ENCODE measurements at regions not wholly inside any gene's neighbourhood (a gene's known extent, or its start where the extent isn't known, plus 50 kb on each side); places are given as distances from the start of the nearest gene placed in this dataset.

GRCh38 chr2:20566331-20566730 is 84.6 kb downstream of the HS1BP3 start:
- Histone ChIP-seq H3K9ac (no peak overlapping the region), H2AFZ (ENCODE audit: low read depth) (no peak overlapping the region), H3K79me2 (ENCODE audit: insufficient read depth, low read depth) (no peaks in the 10 kb centered on the region), H3K4me3 (IDR thresholded peaks at IDR 0.05; ENCODE audit: insufficient read depth, low read depth, low read length) (no peak overlapping the region), H3K27ac (no peak overlapping the region), H3K27me3 (ENCODE audit: insufficient read depth, low read depth) (no peaks in the 10 kb centered on the region), H3K4me1 (ENCODE audit: low read depth, poor library complexity, severe bottlenecking) (no peaks in the 10 kb centered on the region), H3K36me3 (ENCODE audit: insufficient read depth) (no peaks in the 10 kb centered on the region), H4K20me1 (ENCODE audit: insufficient read depth) (no peaks in the 10 kb centered on the region), H3K4me2 (no peak overlapping the region)
- no peak for TF ChIP-seq CTCF (conservative IDR thresholded peaks at IDR 0.05; ENCODE audit: low read depth, low read length)

- H3K9ac ChIP-seq: no peak overlapping the region
- no peak for TF ChIP-seq CTCF (conservative IDR thresholded peaks at IDR 0.05; ENCODE audit: low read depth, low read length)
- no peak overlapping the region for H2AFZ ChIP-seq (ENCODE audit: low read depth)
- H3K27me3 ChIP-seq (ENCODE audit: insufficient read depth, low read depth): no peaks in the 10 kb centered on the region
- no peaks in the 10 kb centered on the region for H3K36me3 ChIP-seq (ENCODE audit: insufficient read depth)
- H3K4me2 ChIP-seq: no peak overlapping the region
- no peak overlapping the region for H3K4me3 ChIP-seq (IDR thresholded peaks at IDR 0.05; ENCODE audit: insufficient read depth, low read depth, low read length)
- no peaks in the 10 kb centered on the region for H3K79me2 ChIP-seq (ENCODE audit: insufficient read depth, low read depth)
- no peaks in the 10 kb centered on the region for H3K4me1 ChIP-seq (ENCODE audit: low read depth, poor library complexity, severe bottlenecking)
- no peaks in the 10 kb centered on the region for H4K20me1 ChIP-seq (ENCODE audit: insufficient read depth)
- H3K27ac ChIP-seq: no peak overlapping the region
Measured at GRCh38 chr2:20567159-20567925, 83.6 kb downstream of the HS1BP3 start.
